HepG2 (cell line): ENCODE measurements at regions not wholly inside any gene's neighbourhood (a gene's known extent, or its start where the extent isn't known, plus 50 kb on each side); places are given as distances from the start of the nearest gene placed in this dataset.

Source experiments
- ARID4A ChIP-seq: sonication (generic); formaldehyde crosslinking; IDR thresholded peaks from 2 replicates; pipeline ENCODE4 v1.5.0; 2020; ENCODE audit warnings: mild to moderate bottlenecking, missing genetic modification reagents, borderline replicate concordance
- HNRNPK ChIP-seq: fragments of 200-400 bp; formaldehyde crosslinking; IDR thresholded peaks from 2 replicates; pipeline ENCODE4 v1.6.1; 2018; ENCODE audit warnings: low read length, low read depth, moderate library complexity, mild to moderate bottlenecking; ENCODE audit not compliant: poor library complexity, severe bottlenecking
- MAZ ChIP-seq, 2 experiments: sonication (generic) in 1 of 2; formaldehyde crosslinking in 1 of 2; IDR thresholded peaks; 2 replicates each; pipeline versions ENCODE4 v1.5.0 to v1.6.1; 2012 to 2020; ENCODE audit warnings: low read depth in 2 of 2, mild to moderate bottlenecking in 2 of 2, borderline replicate concordance in 1 of 2, improper control_type of control experiment in 1 of 2, low read length in 1 of 2, missing genetic modification reagents in 1 of 2, moderate library complexity in 1 of 2
- PRPF4 ChIP-seq: fragments of 200-400 bp; formaldehyde crosslinking; IDR thresholded peaks from 2 replicates; pipeline ENCODE4 v1.6.1; 2016; ENCODE audit warnings: low read length, low read depth; ENCODE audit not compliant: poor library complexity, severe bottlenecking
- SALL1 ChIP-seq: sonication (generic); formaldehyde crosslinking; IDR thresholded peaks from 2 replicates; pipeline ENCODE4 v1.8.0; 2022; ENCODE audit warnings: mild to moderate bottlenecking, missing genetic modification reagents
- TAF15 ChIP-seq: fragments of 200-400 bp; formaldehyde crosslinking; IDR thresholded peaks from one replicate; pipeline ENCODE4 v1.6.1; 2018; ENCODE audit warnings: mild to moderate bottlenecking, low read depth, low read length; ENCODE audit not compliant: poor library complexity, severe bottlenecking
- ZMYM3 ChIP-seq: sonication (generic); formaldehyde crosslinking; IDR thresholded peaks from 2 replicates; pipeline ENCODE4 v1.5.1; 2020; ENCODE audit warnings: mild to moderate bottlenecking, missing genetic modification reagents
- ZNF513 ChIP-seq: sonication (generic); formaldehyde crosslinking; conservative IDR thresholded peaks from 2 replicates; pipeline ENCODE4 v1.5.0; 2020; ENCODE audit warnings: missing genetic modification reagents
- ZNF543 ChIP-seq: sonication (generic); formaldehyde crosslinking; IDR thresholded peaks from 2 replicates; pipeline ENCODE4 v1.4.0; 2020; ENCODE audit warnings: mild to moderate bottlenecking, missing genetic modification reagents
- ZSCAN20 ChIP-seq: sonication (generic); formaldehyde crosslinking; IDR thresholded peaks from 2 replicates; pipeline ENCODE4 v1.4.0; 2020; ENCODE audit warnings: missing genetic modification reagents, mild to moderate bottlenecking, borderline replicate concordance

GRCh38 chr19:28882818-28883217 is 330.1 kb downstream of the UQCRFS1 start (continued):
- TF ChIP-seq ARID4A = no peak
- no peak for TF ChIP-seq ZNF543
- no peak for TF ChIP-seq ZMYM3 (CRISPR knock-in tag)
- no peak for TF ChIP-seq ZNF513 (CRISPR knock-in tag)
- TF ChIP-seq ZSCAN20 = no peak
- no peak for TF ChIP-seq PRPF4
- no peak for TF ChIP-seq SALL1
- TF ChIP-seq HNRNPK = no peak
- no peak for TF ChIP-seq TAF15
- TF ChIP-seq MAZ (IDR thresholded peaks at IDR 0.05; ENCODE audit: borderline replicate concordance, low read depth, low read length) = no peak
- TF ChIP-seq MAZ (CRISPR knock-in tag; IDR thresholded peaks at IDR 0.05; ENCODE audit: low read depth) = no peak
